Mesenchymal stem cell (in vitro differentiated cells and primary cell): ENCODE measurements at regions not wholly inside any gene's neighbourhood (a gene's known extent, or its start where the extent isn't known, plus 50 kb on each side); places are given as distances from the start of the nearest gene placed in this dataset.

Source experiments
- DNase-seq: peaks from one replicate; pipeline ENCODE4 v3.0.0-alpha.2; 2013
- H2AFZ ChIP-seq: one replicate; pipeline ENCODE4 v1.6.1; 2013; ENCODE audit warnings: low read depth, mild to moderate bottlenecking, control low read depth, inconsistent platforms, low read length, moderate library complexity
- H2AK5ac ChIP-seq: 2 replicates; pipeline ENCODE4 v1.6.1; 2013; ENCODE audit warnings: low read length, moderate library complexity, mild to moderate bottlenecking, inconsistent platforms; ENCODE audit not compliant: severe bottlenecking
- H2BK120ac ChIP-seq: one replicate; pipeline ENCODE4 v1.6.1; 2013; ENCODE audit warnings: low read depth, mild to moderate bottlenecking, inconsistent platforms, low read length, moderate library complexity
- H2BK12ac ChIP-seq, 2 experiments: one replicate each; pipeline ENCODE4 v1.6.1; 2013; ENCODE audit warnings: inconsistent platforms in 2 of 2, low read length in 2 of 2, mild to moderate bottlenecking in 2 of 2, moderate library complexity in 2 of 2, control low read depth in 1 of 2
- H2BK15ac ChIP-seq: one replicate; pipeline ENCODE4 v1.6.1; 2013; ENCODE audit warnings: mild to moderate bottlenecking, low read depth, inconsistent platforms; ENCODE audit not compliant: poor library complexity, severe bottlenecking
- H2BK5ac ChIP-seq: 2 replicates; pipeline ENCODE4 v1.6.1; 2013; ENCODE audit warnings: low read depth, mild to moderate bottlenecking, low read length, control low read depth, inconsistent platforms; ENCODE audit not compliant: poor library complexity, severe bottlenecking
- H3K14ac ChIP-seq, 2 experiments: one replicate each; pipeline ENCODE4 v1.6.1; 2013; ENCODE audit warnings: inconsistent platforms in 2 of 2, low read length in 2 of 2, control low read depth in 1 of 2, mild to moderate bottlenecking in 1 of 2, moderate library complexity in 1 of 2
- H3K18ac ChIP-seq, 2 experiments: one replicate each; pipeline ENCODE4 v1.6.1; 2013; ENCODE audit warnings: inconsistent platforms in 2 of 2, low read length in 2 of 2, control low read depth in 1 of 2, low read depth in 1 of 2, mild to moderate bottlenecking in 1 of 2
- H3K23ac ChIP-seq, 2 experiments: one replicate each; pipeline ENCODE4 v1.6.1; 2013; ENCODE audit warnings: inconsistent platforms in 2 of 2, low read length in 2 of 2, mild to moderate bottlenecking in 2 of 2, moderate library complexity in 2 of 2, control low read depth in 1 of 2
- H3K27ac ChIP-seq: 2 replicates; pipeline ENCODE4 v1.5.1; 2013; ENCODE audit warnings: mild to moderate bottlenecking, moderate library complexity, low read length, control low read depth, inconsistent platforms; ENCODE audit not compliant: poor library complexity, severe bottlenecking
- H3K27me3 ChIP-seq, 2 experiments: 2 replicates each; pipeline versions ENCODE4 v1.6.1 to v1.7.0; 2013; ENCODE audit warnings: low read length in 2 of 2, mild to moderate bottlenecking in 2 of 2, moderate library complexity in 2 of 2, control low read depth in 1 of 2, inconsistent platforms in 1 of 2; ENCODE audit not compliant: control insufficient read depth in 1 of 2, insufficient read depth in 1 of 2
- H3K36me3 ChIP-seq, 2 experiments: 2 replicates each; pipeline versions ENCODE4 v1.6.1 to v1.7.0; 2013; ENCODE audit warnings: low read length in 2 of 2, control low read depth in 1 of 2, inconsistent platforms in 1 of 2, low read depth in 1 of 2, mild to moderate bottlenecking in 1 of 2; ENCODE audit not compliant: insufficient read depth in 2 of 2, control insufficient read depth in 1 of 2
- H3K4ac ChIP-seq, 2 experiments: one replicate each; pipeline ENCODE4 v1.6.1; 2013; ENCODE audit warnings: inconsistent platforms in 2 of 2, low read length in 2 of 2, mild to moderate bottlenecking in 2 of 2, moderate library complexity in 2 of 2, control low read depth in 1 of 2, low read depth in 1 of 2
- H3K4me1 ChIP-seq: 2 replicates; pipeline ENCODE4 v1.6.1; 2013; ENCODE audit warnings: low read depth, low read length, control low read depth; ENCODE audit not compliant: control insufficient read depth, insufficient read depth
- H3K4me2 ChIP-seq: 2 replicates; pipeline ENCODE4 v1.6.1; 2013; ENCODE audit warnings: low read length, mild to moderate bottlenecking, inconsistent platforms; ENCODE audit not compliant: poor library complexity, severe bottlenecking
- H3K4me3 ChIP-seq, 2 experiments: 2 replicates each; pipeline versions ENCODE4 v1.5.1 to v1.7.0; 2013; ENCODE audit warnings: low read length in 2 of 2, mild to moderate bottlenecking in 2 of 2, control low read depth in 1 of 2, low read depth in 1 of 2; ENCODE audit not compliant: insufficient read depth in 1 of 2
- H3K79me1 ChIP-seq: replicated peaks from 2 replicates; pipeline ENCODE4 v1.6.1; 2013; ENCODE audit warnings: mild to moderate bottlenecking, control low read depth, low read length, inconsistent platforms; ENCODE audit not compliant: poor library complexity, severe bottlenecking
- H3K9ac ChIP-seq: 2 replicates; pipeline ENCODE4 v1.7.0; 2013; ENCODE audit warnings: mild to moderate bottlenecking, low read length, moderate library complexity
- H3K9me3 ChIP-seq: 2 replicates; pipeline ENCODE4 v1.7.0; 2013; ENCODE audit warnings: mild to moderate bottlenecking, low read length; ENCODE audit not compliant: control insufficient read depth
- H4K8ac ChIP-seq: one replicate; pipeline ENCODE4 v1.6.1; 2013; ENCODE audit warnings: inconsistent platforms, mild to moderate bottlenecking, low read length, moderate library complexity
- H4K91ac ChIP-seq: one replicate; pipeline ENCODE4 v1.6.1; 2013; ENCODE audit warnings: mild to moderate bottlenecking, low read length, inconsistent platforms
- WGBS: methylation state at CpG from one replicate; pipeline ENCODE4 v1.1.7; 2013; ENCODE audit warnings: mixed read lengths; 5-methylcytosine and 5-hydroxymethylcytosine counted together

DNA sequence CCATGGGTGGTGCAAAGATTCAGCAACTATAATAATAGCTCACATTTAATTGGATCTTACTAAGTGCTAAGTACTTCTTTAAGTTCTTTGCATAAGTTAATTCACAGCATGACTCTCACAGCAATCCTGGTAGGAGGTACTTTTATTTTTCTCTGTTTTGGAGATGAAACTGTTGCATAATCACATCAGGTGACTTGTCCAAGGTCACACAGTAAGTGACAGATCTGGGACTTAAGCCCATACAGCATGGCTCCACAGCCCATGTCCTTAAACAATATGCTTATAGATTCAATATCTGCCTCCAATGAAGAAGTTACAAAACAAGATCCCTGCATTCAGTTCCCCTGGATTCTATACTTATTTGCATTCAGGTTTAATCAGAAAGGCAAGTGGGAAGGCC is 171.8 kb downstream of the CNTN3 start:
- Histone ChIP-seq H3K4ac (no peak overlapping the region), H3K36me3 (no peaks in the 10 kb centered on the region)

DNA sequence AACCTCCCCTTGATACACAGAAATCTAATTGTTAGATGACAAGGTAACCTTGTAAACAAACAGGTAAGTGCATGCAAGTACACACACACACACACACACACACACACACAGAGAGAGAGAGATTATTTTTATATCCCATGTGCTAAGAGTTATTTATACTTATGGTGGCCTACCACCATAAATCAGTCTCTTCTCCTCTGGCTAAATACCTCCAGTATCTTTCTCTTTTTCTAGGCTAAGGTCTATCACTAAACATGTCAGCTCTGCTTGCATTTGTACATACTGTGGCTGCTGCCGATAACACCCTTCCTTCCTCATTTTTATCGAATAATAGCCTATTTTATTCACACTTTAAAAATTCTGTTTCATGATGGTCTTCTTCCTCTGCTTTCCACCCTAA is 172.4 kb downstream of the CNTN3 start:
- Histone ChIP-seq H3K9me3 (no peaks in the 10 kb centered on the region), H2BK120ac (no peak overlapping the region), H3K27me3 (no peaks in the 10 kb centered on the region), H3K23ac (no peak overlapping the region), H3K9ac (no peak overlapping the region), H3K79me1 (no peaks in the 10 kb centered on the region), H2BK12ac (no peak overlapping the region), H3K4me3 (no peak overlapping the region), H2AFZ (no peak overlapping the region), H3K14ac (no peak overlapping the region), H2BK5ac (no peak overlapping the region), H4K8ac (no peak overlapping the region), H3K27ac (no peak overlapping the region), H4K91ac (no peak overlapping the region), H3K4me2 (no peak overlapping the region), H3K36me3 (no peaks in the 10 kb centered on the region), H3K4me1 (no peaks in the 10 kb centered on the region), H3K4ac (no peak overlapping the region), H3K18ac (no peak overlapping the region), H2BK15ac (no peak overlapping the region), H2AK5ac (no peak overlapping the region)
- 84% methylated on average over 2 of the region's 2 CpGs for WGBS
- DNase-seq = no peak

More for the DNA sequence above, 171.8 kb downstream of the CNTN3 start:
- Histone ChIP-seq H3K27me3 (no peaks in the 10 kb centered on the region), H2BK15ac (no peak overlapping the region), H4K8ac (no peak overlapping the region), H2AFZ (no peak overlapping the region), H2BK12ac (no peak overlapping the region), H3K4me3 (no peak overlapping the region), H3K79me1 (no peaks in the 10 kb centered on the region), H3K4me1 (no peaks in the 10 kb centered on the region), H3K14ac (no peak overlapping the region), H2AK5ac (no peak overlapping the region), H3K23ac (no peak overlapping the region), H3K9me3 (no peaks in the 10 kb centered on the region), H3K9ac (no peak overlapping the region), H3K27ac (no peak overlapping the region), H3K18ac (no peak overlapping the region), H2BK5ac (no peak overlapping the region), H4K91ac (no peak overlapping the region), H2BK120ac (no peak overlapping the region), H3K4me2 (no peak overlapping the region)
- no peak for DNase-seq

DNA sequence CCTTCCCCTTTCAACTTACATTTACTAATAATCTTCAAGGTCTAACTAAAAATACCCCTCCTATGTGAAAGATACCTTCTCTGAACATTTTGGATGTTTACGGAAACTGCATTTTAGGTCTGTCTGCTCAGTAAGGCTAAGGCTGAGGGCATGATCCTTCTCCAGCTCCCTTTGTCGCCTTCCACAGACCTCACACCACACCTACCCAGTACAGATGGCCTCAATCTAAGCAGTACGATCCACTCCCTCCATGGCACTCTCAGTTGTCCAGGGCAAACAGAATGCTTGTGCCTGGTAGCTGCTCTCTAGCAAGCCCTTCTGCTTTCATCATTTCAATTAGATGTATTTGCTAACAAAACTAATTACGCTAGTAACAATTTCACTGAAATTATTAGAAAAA is 178.3 kb downstream of the CNTN3 start:
- no peak overlapping the region for H2BK5ac ChIP-seq
- H2BK12ac ChIP-seq = no peak overlapping the region
- H3K4ac ChIP-seq = no peak overlapping the region
- no peak overlapping the region for H2AK5ac ChIP-seq
- H3K36me3 ChIP-seq = no peaks in the 10 kb centered on the region
- no peak overlapping the region for H2AFZ ChIP-seq
- no peak overlapping the region for H3K4me2 ChIP-seq
- no peaks in the 10 kb centered on the region for H3K79me1 ChIP-seq
- H3K4me1 ChIP-seq = no peaks in the 10 kb centered on the region
- no peak overlapping the region for H2BK15ac ChIP-seq
- 73% methylated on average over 3 of the region's 4 CpGs for WGBS
- no peak overlapping the region for H3K23ac ChIP-seq
- no peak overlapping the region for H3K9ac ChIP-seq
- H3K27ac ChIP-seq = no peak overlapping the region
- H3K9me3 ChIP-seq = no peaks in the 10 kb centered on the region
- no peak overlapping the region for H3K4me3 ChIP-seq
- no peak for DNase-seq
- H4K8ac ChIP-seq = no peak overlapping the region
- no peak overlapping the region for H2BK120ac ChIP-seq
- no peak overlapping the region for H3K14ac ChIP-seq
- no peak overlapping the region for H4K91ac ChIP-seq
- no peaks in the 10 kb centered on the region for H3K27me3 ChIP-seq
- no peak overlapping the region for H3K18ac ChIP-seq

DNA sequence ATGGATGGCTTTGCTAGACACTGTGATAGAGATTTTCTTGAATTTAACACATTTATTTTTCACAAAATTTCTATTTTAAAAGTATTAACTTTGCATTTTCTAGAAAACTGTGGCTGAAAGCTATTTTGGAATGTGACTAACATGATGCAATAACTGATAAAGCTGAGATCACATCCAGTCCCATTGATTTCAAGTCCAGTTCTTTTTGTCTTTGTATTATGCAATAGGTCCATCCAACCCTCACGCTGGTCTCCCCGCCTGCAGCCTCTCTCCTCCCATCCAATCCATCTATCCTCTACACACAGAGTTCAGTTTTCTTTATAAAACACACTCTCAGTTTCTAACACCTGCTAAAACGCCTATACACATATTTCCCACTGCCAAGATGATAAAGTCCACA is 178.8 kb downstream of the CNTN3 start:
- Histone ChIP-seq H3K4me2 (no peak overlapping the region), H3K23ac (no peak overlapping the region), H2AK5ac (no peak overlapping the region), H3K4me1 (no peaks in the 10 kb centered on the region), H2AFZ (no peak overlapping the region), H3K18ac (no peak overlapping the region), H3K9me3 (no peaks in the 10 kb centered on the region), H3K9ac (no peak overlapping the region), H3K27me3 (no peaks in the 10 kb centered on the region), H3K4ac (no peak overlapping the region), H3K36me3 (no peaks in the 10 kb centered on the region), H2BK12ac (no peak overlapping the region), H2BK5ac (no peak overlapping the region), H3K14ac (no peak overlapping the region), H2BK15ac (no peak overlapping the region), H2BK120ac (no peak overlapping the region), H3K27ac (no peak overlapping the region), H4K8ac (no peak overlapping the region), H3K4me3 (no peak overlapping the region), H4K91ac (no peak overlapping the region), H3K79me1 (no peaks in the 10 kb centered on the region)
- 50% methylated on average over 3 of the region's 3 CpGs for WGBS
- DNase-seq = no peak
